Thymus (tissue), 11 donors: ENCODE measurements at regions not wholly inside any gene's neighbourhood (a gene's known extent, or its start where the extent isn't known, plus 50 kb on each side); places are given as distances from the start of the nearest gene placed in this dataset.

Experiments
- DNase-seq, 9 donors: peaks; one replicate each; pipeline ENCODE4 v3.0.0-alpha.2; 2013; ENCODE audit warnings: low spot score in 9 of 9, low read depth in 6 of 9, missing footprints in 1 of 9
- H3K27ac ChIP-seq, 2 donors: one replicate each; pipeline ENCODE4 v1.5.1; 2013; ENCODE audit warnings: control low read depth in 1 of 2, low read depth in 1 of 2, low read length in 1 of 2, mild to moderate bottlenecking in 1 of 2, moderate library complexity in 1 of 2
- H3K27me3 ChIP-seq, 2 donors: one replicate each; pipeline ENCODE4 v1.5.1; 2013; ENCODE audit warnings: low read length in 1 of 2; ENCODE audit not compliant: control insufficient read depth in 2 of 2, insufficient read depth in 1 of 2
- H3K36me3 ChIP-seq, 2 donors: one replicate each; pipeline ENCODE4 v1.5.1; 2013; ENCODE audit warnings: low read length in 1 of 2, mild to moderate bottlenecking in 1 of 2, moderate library complexity in 1 of 2; ENCODE audit not compliant: control insufficient read depth in 2 of 2, insufficient read depth in 2 of 2
- H3K4me1 ChIP-seq, 2 donors: one replicate each; pipeline ENCODE4 v1.5.1; 2013; ENCODE audit warnings: low read length in 2 of 2; ENCODE audit not compliant: control insufficient read depth in 2 of 2, insufficient read depth in 2 of 2
- H3K4me3 ChIP-seq, 2 donors: one replicate each; pipeline ENCODE4 v1.5.1; 2013; ENCODE audit warnings: low read length in 2 of 2, control low read depth in 1 of 2, mild to moderate bottlenecking in 1 of 2
- H3K9me3 ChIP-seq, 2 donors: one replicate each; pipeline ENCODE4 v1.5.1; 2013; ENCODE audit warnings: low read length in 1 of 2, mild to moderate bottlenecking in 1 of 2; ENCODE audit not compliant: control insufficient read depth in 2 of 2, insufficient read depth in 1 of 2
- WGBS: extraction: QIAGEN DNeasy Blood & Tissue Kit; methylation state at CpG from one replicate; pipeline ENCODE4 v1.1.7; 2013; 5-methylcytosine and 5-hydroxymethylcytosine counted together
- donor health status: healthy.

DNA sequence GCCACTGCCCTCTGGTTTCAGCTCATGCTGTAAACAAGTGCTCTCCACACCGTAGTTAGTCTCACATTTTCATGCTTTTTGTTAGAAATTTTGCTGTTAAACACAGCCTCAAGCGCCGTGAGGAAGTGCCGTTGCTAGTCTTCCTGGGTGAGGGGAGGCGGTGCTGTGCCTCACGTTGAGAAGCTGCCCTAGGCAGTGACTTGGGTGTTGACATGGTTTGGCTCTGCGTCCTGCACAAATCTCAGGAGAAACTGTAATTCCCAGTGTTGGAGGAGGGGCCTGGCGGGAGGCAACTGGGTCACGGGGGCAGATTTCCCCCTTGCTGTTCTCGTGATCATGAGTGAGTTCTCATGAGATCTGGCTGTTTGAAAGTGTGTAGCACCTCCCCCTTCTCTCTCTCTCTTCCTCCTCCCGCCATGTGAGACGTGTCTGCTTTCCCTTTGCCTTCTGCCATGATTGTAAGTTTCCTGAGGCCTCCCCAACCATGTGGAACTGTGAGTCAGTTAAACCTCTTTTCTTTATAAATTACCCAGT is 95.8 kb downstream of the ERMARD start:
- Histone ChIP-seq H3K27me3 (peaks cover 0 to 9% of the 10 kb centered on the region in 2 donors), H3K4me3 (no peak overlapping the region), H3K9me3 (no peaks in the 10 kb centered on the region), H3K36me3 (no peaks in the 10 kb centered on the region), H3K27ac (no peak overlapping the region), H3K4me1 (no peaks in the 10 kb centered on the region)
- DNase-seq, result no peak
- 84% methylated on average over 12 of the region's 12 CpGs for WGBS

DNA sequence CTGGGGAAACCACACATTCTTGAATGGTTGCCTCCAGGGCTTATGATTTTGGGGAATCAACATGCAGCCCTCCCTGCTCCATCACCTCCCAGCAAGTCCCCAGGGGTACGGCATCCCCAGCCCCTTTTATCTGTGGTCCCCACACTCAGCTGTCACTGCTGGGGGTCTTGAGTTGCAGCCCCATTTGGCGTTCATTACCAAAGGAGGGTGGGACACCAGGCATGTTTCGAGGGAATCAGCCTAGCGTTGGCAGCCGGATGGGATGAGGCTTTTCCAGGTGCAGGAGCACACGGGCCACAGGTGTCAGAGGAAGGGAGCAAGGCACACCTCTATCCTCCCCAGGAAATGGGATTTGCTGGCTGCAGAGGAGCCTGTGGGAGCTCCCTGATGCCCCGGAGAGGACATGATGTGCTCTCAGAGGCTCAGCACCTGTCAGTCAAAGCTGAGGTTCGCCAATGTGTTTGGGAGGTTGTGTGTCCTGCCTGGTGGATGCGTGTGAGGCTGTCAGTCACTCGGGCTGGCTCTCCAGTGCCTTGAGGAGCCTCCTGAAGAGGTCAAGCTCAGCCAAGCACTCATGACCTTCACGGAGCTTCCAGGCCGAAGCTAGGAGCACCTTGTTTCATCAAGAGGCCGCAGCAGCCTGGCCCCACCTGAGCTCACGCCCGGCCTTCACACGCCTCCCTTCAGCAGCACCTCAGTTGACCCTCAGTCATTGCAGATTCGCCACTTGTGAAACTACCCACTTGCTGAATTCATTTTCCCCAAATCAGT is 95.0 kb downstream of the ERMARD start:
- no peak for DNase-seq
- WGBS, result 95% methylated on average over 17 of the region's 17 CpGs
- Histone ChIP-seq H3K27ac (no peak overlapping the region), H3K27me3 (peaks cover 0 to 10% of the 10 kb centered on the region in 2 donors), H3K9me3 (no peaks in the 10 kb centered on the region), H3K4me3 (no peak overlapping the region), H3K4me1 (no peaks in the 10 kb centered on the region), H3K36me3 (no peaks in the 10 kb centered on the region)

DNA sequence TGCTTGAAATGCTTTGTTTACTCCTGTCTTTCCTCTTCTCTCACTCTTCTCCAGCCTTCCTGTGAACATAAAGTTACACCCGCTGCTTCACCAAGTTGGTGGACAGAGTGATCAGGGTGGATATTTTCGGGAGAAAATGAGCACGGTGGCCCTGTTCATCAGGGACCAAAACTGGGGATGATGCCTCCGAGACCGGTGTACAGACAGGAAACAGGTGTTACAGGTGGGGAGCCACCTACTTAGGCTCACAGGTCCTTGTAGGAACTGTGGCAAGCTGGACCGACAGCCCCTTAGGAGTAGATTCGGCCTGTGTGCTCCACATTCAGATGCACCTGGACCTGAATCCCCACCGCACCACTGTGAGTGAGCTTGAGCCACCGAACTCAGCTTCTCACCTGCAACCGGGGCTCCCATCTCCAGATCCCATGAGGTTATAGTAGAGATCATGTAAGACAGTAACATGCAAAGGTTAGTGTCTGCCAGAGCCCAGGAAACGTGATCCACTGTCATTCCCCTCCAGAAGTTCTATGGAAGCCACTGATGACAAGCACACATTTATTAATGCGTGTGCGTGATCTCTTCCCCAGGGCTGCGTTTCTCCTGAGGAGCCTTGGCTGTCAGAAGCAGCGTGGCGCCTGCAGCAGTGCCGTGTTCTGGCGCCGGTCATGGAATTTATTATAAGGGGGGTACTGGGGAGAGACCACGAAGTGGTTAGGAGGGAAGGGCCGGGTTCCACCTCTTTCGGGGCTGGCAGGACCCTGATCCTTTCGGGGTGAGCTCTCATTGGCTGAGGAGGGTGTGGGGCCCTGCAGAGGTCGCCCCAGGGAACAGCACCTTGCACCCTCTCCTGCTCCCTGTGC is 94.2 kb downstream of the ERMARD start:
- DNase-seq, result no peak
- 90% methylated on average over 24 of the region's 24 CpGs for WGBS
- Histone ChIP-seq H3K4me1 (no peaks in the 10 kb centered on the region), H3K9me3 (no peaks in the 10 kb centered on the region), H3K27me3 (peaks cover 0 to 10% of the 10 kb centered on the region in 2 donors), H3K36me3 (no peaks in the 10 kb centered on the region), H3K4me3 (no peak overlapping the region), H3K27ac (no peak overlapping the region)

DNA sequence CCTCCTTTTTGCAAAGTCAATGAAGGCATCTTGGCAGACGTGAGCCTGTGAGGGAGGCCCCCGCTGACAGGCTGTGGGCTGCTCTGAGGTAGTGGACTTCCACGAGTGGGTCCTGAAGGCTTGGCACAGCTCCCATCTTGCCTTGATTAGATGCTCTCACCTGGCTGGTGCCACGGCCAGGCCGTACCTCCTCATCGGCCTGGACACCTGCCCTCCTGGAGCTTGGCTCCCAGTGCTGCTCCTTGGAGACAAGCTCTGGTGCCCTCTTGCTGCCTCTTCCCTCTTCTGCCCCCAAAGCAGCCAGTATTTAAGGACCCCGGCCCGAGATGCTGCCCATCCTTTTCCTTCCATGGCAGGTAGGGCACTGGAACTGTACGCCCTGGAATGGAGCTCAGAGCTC is 93.5 kb downstream of the ERMARD start:
- H3K4me1 ChIP-seq, result no peaks in the 10 kb centered on the region
- 93% methylated on average over 9 of the region's 9 CpGs for WGBS
- H3K27ac ChIP-seq, result no peak overlapping the region
- H3K9me3 ChIP-seq, result no peaks in the 10 kb centered on the region
- DNase-seq, result no peak
- H3K36me3 ChIP-seq, result no peaks in the 10 kb centered on the region
- H3K4me3 ChIP-seq, result no peak overlapping the region
- H3K27me3 ChIP-seq, result peaks cover 0 to 10% of the 10 kb centered on the region in 2 donors

DNA sequence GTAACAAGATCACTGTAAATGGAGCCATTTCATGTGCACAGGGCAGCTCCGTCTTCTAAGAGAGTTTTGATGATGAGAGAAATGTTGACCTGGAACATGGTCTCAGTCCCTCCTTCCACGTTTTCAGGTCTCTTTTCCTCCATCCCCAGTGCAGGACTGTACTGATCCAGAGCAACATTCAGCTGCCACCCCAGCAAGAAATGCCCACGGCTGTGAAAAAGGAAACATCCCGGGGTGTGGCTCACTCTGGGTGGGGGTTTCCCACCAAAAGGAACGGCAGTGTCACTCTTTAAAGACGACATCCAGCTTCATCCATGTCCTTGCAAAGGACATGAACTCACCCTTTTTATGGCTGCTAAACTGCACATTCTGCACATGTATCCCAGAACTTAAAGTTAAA is 92.6 kb downstream of the ERMARD start:
- H3K27me3 ChIP-seq, result peaks cover 0 to 8% of the 10 kb centered on the region in 2 donors
- no peak for DNase-seq
- H3K4me1 ChIP-seq, result no peaks in the 10 kb centered on the region
- no peak overlapping the region for H3K4me3 ChIP-seq
- 78% methylated on average over 6 of the region's 6 CpGs for WGBS
- H3K9me3 ChIP-seq, result no peaks in the 10 kb centered on the region
- no peaks in the 10 kb centered on the region for H3K36me3 ChIP-seq
- H3K27ac ChIP-seq, result no peak overlapping the region

DNA sequence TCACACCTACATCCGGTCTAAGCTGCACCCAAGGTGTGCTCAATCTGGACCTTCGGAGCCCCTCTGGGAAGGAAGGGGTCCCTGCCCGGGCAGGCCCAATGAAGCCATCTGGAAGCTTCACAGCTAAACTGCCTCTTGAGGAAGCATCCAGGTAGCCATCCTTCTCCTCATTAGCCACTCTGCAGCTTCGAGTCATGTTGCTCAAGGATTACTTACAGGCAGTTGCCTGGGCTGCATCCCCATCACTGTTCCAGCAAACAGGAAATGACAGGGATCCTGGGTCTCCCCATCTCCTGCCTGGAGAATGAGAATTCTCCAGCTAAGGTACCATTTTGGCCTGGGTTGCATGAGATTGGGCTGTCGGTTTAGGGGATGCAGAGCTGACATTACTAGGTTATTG is 91.7 kb downstream of the ERMARD start:
- Histone ChIP-seq H3K27me3 (peaks cover 0 to 11% of the 10 kb centered on the region in 2 donors), H3K4me3 (no peak overlapping the region), H3K27ac (no peak overlapping the region), H3K9me3 (no peaks in the 10 kb centered on the region), H3K4me1 (no peaks in the 10 kb centered on the region), H3K36me3 (no peaks in the 10 kb centered on the region)
- 88% methylated on average over 5 of the region's 5 CpGs for WGBS
- no peak for DNase-seq

DNA sequence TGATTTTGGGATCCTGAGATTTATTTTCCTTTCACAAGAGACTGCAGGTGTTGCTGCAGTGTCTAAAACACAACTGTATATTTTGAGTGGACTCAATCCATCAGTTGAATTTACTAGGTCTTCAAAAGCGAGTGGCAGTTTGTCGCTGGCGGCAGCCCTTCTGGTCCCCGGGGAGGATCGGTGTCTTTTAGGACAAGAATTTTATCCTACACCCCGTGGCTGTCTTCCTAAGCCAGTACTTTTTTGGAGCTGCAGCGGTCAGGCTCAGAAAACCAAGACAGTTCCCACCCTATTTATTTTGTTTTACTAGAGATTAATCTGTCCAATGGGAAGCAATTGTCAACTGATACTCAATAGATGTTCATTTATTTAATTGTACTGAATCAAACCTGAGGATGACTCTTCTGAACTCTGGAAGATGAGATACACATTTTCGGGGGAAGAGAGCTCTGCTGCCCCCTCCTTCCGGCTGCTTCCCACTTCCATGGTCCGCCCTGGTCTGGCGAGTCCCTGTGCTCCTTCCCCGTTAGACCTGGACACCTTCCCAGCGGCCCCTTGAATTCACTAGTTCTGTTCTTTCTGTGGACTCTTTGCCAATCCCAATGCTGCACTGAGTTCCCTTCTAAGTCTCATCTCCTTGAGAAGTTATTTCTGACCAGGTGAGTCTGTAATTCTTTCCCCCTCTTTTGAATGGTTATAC is 90.6 kb downstream of the ERMARD start:
- H3K27ac ChIP-seq, result no peak overlapping the region
- H3K27me3 ChIP-seq, result peaks cover 0 to 19% of the 10 kb centered on the region in 2 donors
- H3K9me3 ChIP-seq, result no peaks in the 10 kb centered on the region
- no peaks in the 10 kb centered on the region for H3K36me3 ChIP-seq
- H3K4me3 ChIP-seq, result no peak overlapping the region
- no peak for DNase-seq
- 88% methylated on average over 13 of the region's 13 CpGs for WGBS
- no peaks in the 10 kb centered on the region for H3K4me1 ChIP-seq

DNA sequence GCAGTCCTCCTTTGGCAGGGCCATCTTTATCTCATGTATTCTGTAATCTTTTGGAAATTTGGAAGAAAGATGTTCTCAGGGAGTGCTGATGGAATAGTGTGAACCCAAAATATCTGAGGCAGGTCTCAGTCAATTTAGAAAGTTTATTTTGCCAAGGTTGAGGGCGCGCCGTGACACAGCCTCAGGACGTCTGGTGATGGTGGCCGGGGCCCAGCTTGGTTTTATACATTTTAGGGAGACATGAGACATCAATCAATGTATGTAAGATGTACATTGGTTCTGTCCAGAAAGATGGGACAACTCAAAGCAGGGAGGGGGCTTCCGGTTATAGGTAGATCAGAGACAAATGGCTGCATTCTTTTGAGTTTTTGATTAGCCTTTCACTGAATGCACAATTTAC is 89.8 kb downstream of the ERMARD start:
- no peak for DNase-seq
- no peak overlapping the region for H3K4me3 ChIP-seq
- H3K36me3 ChIP-seq, result no peaks in the 10 kb centered on the region
- H3K9me3 ChIP-seq, result no peaks in the 10 kb centered on the region
- 96% methylated on average over 6 of the region's 6 CpGs for WGBS
- H3K4me1 ChIP-seq, result no peaks in the 10 kb centered on the region
- H3K27ac ChIP-seq, result no peak overlapping the region
- peaks cover 0 to 19% of the 10 kb centered on the region in 2 donors for H3K27me3 ChIP-seq
